NCI-H2196 (cell line): ENCODE measurements at regions not wholly inside any gene's neighbourhood (a gene's known extent, or its start where the extent isn't known, plus 50 kb on each side); places are given as distances from the start of the nearest gene placed in this dataset.

ENCODE experiments used
- DNase-seq: peaks from one replicate; lab custom pipeline; 2025; ENCODE audit not compliant: unreplicated experiment; lab: John Stamatoyannopoulos, UW

DNA sequence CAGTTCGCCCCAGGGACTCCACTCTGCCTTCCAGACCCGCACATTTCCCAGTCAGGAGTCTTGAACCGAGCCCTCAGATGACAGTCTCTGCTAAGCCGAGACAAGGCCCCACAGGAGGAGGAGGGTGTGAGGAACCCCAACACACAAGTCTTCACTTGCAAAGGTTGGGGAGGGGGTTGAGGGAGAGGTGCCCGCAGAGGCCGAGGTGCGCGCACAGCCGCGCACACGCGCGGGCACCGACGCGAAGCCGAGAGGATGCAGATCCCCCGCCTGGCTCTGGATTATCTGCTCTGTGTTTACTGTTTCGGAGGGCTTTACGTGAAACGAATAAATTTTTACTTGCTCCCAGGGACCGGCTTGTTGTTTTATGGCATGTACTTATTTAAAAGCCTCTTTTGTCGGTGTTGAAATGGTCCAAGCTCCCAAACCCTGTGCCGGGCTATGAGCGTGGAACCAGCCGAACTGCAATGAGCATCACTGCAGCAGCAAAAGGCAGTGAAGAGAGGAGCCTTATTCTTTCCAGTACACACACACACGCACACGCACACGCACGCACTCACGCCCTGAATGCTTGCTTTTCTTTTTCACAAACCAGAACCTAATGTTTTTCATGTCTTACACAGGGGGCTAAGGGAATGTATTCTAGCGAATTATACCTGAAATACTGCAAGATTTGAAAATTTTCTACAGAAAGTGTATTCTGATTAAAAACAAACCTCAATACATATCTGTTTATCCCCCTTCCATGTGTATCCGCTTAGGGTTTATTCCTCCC, 297.7 kb downstream of the PARP8 start:
- no peak for DNase-seq

DNA sequence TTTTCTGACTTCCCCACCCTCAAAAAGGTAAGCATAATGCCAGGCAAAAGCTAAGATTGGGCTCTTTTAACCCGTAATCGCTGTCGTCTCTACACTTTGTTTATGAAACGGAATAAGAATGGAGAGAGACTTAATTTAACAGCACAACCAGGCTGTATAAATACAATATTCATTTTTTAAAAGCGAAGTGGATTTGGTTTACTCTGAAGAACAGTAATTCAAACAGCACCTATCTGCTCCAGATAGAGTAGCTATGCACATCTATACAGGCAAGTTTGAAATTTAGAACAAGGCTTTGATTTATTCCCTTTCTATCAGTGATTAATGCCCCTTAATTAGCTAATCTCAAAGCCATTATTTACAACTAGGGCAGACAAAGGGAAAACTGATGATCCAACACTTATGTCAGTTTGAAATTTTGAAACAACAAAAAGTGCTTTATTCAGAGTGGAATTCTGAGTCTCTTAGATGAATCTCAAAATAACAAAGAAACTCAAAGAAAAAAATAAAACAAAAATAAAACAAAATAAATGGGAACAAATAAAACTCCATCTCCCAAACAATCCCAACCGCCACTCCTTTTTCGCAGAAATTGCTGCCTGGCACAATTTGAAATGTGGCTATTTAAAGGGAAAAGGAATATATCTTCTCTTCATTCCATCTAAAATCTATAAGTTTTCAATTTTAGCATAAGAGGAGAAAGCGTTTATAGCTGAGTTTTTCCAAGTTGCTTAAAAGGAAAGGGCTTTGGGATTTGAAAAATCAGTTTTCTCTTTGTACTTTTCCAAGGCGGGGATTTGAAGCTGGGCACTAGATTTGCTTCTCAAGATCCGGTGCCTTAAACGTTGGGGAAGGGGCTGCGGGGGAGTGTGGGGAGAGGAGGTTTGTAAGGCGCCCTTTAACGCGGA, 298.6 kb downstream of the PARP8 start:
- no peak for DNase-seq

- no peak for DNase-seq
Measured at GRCh38 chr5:50965654-50966375, 299.4 kb downstream of the PARP8 start.

GRCh38 chr5:50967009-50967562, 300.6 kb downstream of the PARP8 start:
- no peak for DNase-seq

DNA sequence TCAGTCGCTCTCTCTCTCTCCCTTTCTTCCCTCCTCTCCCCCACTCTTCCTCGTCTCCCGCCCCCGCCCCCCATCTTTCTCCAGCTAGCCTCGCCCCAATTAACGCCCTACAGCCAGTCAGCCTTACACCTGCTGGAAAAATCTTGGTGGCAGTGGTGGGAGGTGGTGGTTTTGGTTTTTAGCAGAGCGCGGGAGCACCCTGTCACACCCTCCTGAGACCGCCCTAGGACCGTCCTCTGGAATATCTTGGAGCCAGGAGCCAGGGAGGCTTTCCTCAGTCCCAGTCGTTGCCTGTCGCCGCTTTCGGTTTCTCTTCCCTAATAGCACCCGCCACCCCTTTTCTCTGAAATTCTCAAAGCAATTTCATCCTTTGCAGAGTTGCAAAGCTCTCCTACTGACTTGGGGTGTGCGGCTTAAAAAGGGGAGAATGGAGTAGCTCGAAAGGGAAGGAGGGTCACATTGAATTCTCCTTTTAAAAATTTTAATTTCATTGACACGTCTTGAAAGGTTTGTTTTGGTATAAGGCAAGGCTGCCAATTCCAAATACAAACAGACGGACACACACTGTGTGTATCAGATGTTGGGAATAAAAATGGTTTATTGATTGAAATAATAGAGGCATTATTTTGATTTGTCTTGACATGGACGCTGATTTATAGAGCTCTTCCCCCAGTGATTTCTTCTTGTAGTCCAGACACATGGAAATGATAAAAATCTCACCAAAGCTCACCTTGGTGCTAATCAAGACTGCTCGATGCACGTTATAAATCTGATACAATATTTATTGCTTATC, 301.3 kb downstream of the PARP8 start:
- DNase-seq: no peak

GRCh38 chr5:50968356-50969149, 302.1 kb downstream of the PARP8 start:
- DNase-seq: no peak

- DNase-seq: no peak
Measured at GRCh38 chr5:50969151-50970031, 303.0 kb downstream of the PARP8 start.

GRCh38 chr5:50975840-50976239, 309.4 kb downstream of the PARP8 start:
- DNase-seq: no peak

GRCh38 chr5:50978924-50979323, 312.5 kb downstream of the PARP8 start:
- DNase-seq: no peak

- no peak for DNase-seq
Measured at GRCh38 chr5:50984640-50985039, 318.2 kb downstream of the PARP8 start.

DNA sequence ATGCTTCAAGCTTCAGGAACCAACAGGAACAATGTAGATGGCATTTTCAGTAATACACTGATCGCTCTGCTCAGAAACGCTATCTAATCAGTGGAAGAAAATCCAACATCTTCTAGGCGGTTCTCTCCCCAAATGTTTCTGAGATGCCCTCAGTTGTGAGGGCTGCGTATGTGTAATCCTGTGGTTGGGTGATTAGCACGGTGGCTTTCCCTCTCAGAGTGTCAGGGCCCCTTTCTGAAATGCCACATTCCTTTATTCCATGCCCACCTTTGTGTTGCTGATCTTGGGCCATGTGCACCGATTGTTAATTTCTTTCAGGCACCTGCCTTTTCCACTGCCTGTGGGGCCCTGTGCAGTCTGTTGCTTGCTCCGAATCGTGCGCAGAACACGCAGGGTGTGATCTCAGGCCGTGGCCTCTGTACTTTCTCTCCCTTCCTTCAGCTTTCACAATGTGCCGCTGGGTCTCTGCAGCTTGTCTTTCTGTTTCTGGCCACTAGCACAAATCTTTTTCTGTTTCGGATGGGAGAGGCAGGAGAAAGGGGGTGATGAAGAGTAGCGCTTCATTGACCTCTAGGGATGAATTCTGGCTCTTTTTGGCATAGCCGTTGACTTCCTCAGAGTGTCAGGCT, 324.0 kb downstream of the PARP8 start:
- DNase-seq: no peak

- DNase-seq: no peak
Measured at GRCh38 chr5:50995285-50995942, 329.0 kb downstream of the PARP8 start.

GRCh38 chr5:51001227-51001923, 334.9 kb downstream of the PARP8 start:
- DNase-seq: no peak

- no peak for DNase-seq
Measured at GRCh38 chr5:51002368-51002767, 335.9 kb downstream of the PARP8 start.

DNA sequence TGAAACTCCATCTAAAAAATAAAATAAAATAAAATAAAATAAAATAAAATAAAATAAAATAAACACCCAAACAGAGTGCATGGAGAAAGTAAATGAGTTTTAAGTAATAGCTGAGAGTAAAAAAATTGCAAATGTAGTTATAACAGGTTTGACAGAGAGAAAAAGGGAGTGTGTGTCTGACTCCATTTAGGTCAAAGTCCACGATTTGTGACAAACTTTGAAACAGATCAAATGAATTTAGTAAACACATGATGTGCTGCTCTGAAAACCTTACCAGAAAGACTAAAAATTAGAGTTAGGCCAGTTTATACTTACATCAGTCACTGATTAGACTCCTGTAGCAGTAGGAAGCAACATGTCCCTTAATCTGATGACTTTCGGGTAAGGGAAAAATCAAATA, 346.6 kb downstream of the PARP8 start:
- no peak for DNase-seq

GRCh38 chr5:51018423-51018822, 352.0 kb downstream of the PARP8 start:
- DNase-seq: no peak

DNA sequence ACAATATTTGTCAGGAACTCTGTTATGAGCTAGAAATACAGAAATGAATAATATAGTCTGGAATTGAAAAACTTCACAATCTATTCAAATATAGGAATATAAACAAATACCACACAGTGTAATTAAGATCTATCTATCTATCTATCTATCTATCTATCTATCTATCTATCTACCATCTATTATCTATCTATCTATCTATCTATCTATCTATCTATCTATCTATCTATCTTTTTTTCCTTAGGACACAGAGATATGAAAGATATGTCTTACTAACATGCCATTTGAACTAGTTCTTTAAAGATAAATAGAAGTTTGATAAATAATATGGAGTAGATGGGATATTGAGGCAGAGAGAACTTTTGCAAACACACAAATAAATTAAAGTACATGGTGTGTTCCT, 357.8 kb downstream of the PARP8 start:
- no peak for DNase-seq
